Stomach (tissue), 8 donors: ENCODE measurements at regions not wholly inside any gene's neighbourhood (a gene's known extent, or its start where the extent isn't known, plus 50 kb on each side); places are given as distances from the start of the nearest gene placed in this dataset.

Source experiments
- DNase-seq, 2 donors: peaks; one replicate each; pipeline versions ENCODE4 v3.0.0 to v3.0.0-alpha.2; 2013 to 2019
- H3K27ac ChIP-seq, 5 donors: fragments of 200-600 bp in 4 of 5; sonication (generic) in 4 of 5; one replicate each; pipeline ENCODE4 v1.5.1; 2013 to 2019; ENCODE audit warnings: mild to moderate bottlenecking in 1 of 5, moderate library complexity in 1 of 5
- H3K27me3 ChIP-seq, 3 donors: fragments of 200-600 bp; sonication (generic); one replicate each; pipeline ENCODE4 v1.5.1; 2017 to 2019; ENCODE audit warnings: mixed run types in 1 of 3
- H3K36me3 ChIP-seq, 4 donors: fragments of 200-600 bp; sonication (generic); 1 replicate in 3 of 4; 2 replicates in 1 of 4; pipeline ENCODE4 v1.5.1; 2016 to 2019
- H3K4me1 ChIP-seq, 4 donors: fragments of 200-600 bp; sonication (generic); one replicate each; pipeline ENCODE4 v1.5.1; 2016 to 2019
- H3K4me3 ChIP-seq, 4 donors: fragments of 200-600 bp; sonication (generic) in 3 of 4; one replicate each; pipeline ENCODE4 v1.5.1; 2016 to 2019; ENCODE audit warnings: mild to moderate bottlenecking in 1 of 4
- H3K9me3 ChIP-seq, 4 donors: fragments of 200-600 bp; sonication (generic); one replicate each; pipeline ENCODE4 v1.5.1; 2016 to 2019
- CTCF ChIP-seq, 7 experiments: fragments of 450-650 bp in 4 of 7; fragments of 200-600 bp in 3 of 7; sonication (generic) in 3 of 7; IDR thresholded peaks; one replicate each; pipeline ENCODE4 v1.5.1; 2016 to 2019; ENCODE audit warnings: antibody characterized with exemption in 7 of 7, control low read depth in 2 of 7, mild to moderate bottlenecking in 1 of 7
- EP300 ChIP-seq: sonication (generic); formaldehyde crosslinking; IDR thresholded peaks from one replicate; pipeline ENCODE4 v1.6.1; 2017; ENCODE audit warnings: antibody characterized with exemption
- POLR2A ChIP-seq, 4 donors: fragments of 450-650 bp; IDR thresholded peaks; one replicate each; pipeline ENCODE4 v1.6.1; 2016; ENCODE audit warnings: antibody characterized with exemption in 4 of 4, control low read depth in 2 of 4, mild to moderate bottlenecking in 1 of 4, moderate library complexity in 1 of 4
- POLR2AphosphoS5 ChIP-seq, 3 donors: sonication (generic); formaldehyde crosslinking; IDR thresholded peaks; one replicate each; pipeline ENCODE4 v1.6.1; 2016; ENCODE audit warnings: antibody characterized with exemption in 3 of 3
- WGBS, 5 donors: extraction: QIAGEN DNeasy Blood & Tissue Kit in 3 of 5; methylation state at CpG; one replicate each; pipeline versions ENCODE4 v1.1.5 to v1.1.7; 2013 to 2018; 5-methylcytosine and 5-hydroxymethylcytosine counted together
- intact Hi-C: fragments of 100-400 bp; cut with DNase I; formaldehyde crosslinking; loops from one replicate; pipeline ENCODE4 v1.15.1; 2023; ENCODE audit warnings: low total_unique reads
- donor health status: healthy with polysubstance abuse.
- donor health status: Bipolar disorder and iron deficiency.
- donor health status: healthy.

GRCh38 chr5:6082685-6083084, 295.7 kb downstream of the MED10 start:
- WGBS, 5 donors: 71 to 80% (median 76%) methylated on average over 2 of the region's 2 CpGs
- TF ChIP-seq POLR2A (IDR thresholded peaks at IDR 0.05) (no peak), EP300 (no peak)
- no peaks in the 10 kb centered on the region for H3K4me1 ChIP-seq
- H3K36me3 ChIP-seq: no peaks in the 10 kb centered on the region
- no peak overlapping the region for H3K27ac ChIP-seq
- H3K9me3 ChIP-seq: no peaks in the 10 kb centered on the region
- H3K27me3 ChIP-seq: no peaks in the 10 kb centered on the region
- intact Hi-C loops: no loop called here
- DNase-seq: no peak
- H3K4me3 ChIP-seq: no peak overlapping the region

GRCh38 chr5:6081727-6082210, 296.6 kb downstream of the MED10 start:
- Histone ChIP-seq H3K27me3 (no peaks in the 10 kb centered on the region), H3K27ac (no peak overlapping the region), H3K4me3 (no peak overlapping the region), H3K36me3 (no peaks in the 10 kb centered on the region), H3K9me3 (no peaks in the 10 kb centered on the region), H3K4me1 (no peaks in the 10 kb centered on the region)
- no peak for TF ChIP-seq CTCF (IDR thresholded peaks at IDR 0.05)
- TF ChIP-seq POLR2AphosphoS5 (IDR thresholded peaks at IDR 0.05): no peak
- TF ChIP-seq EP300: no peak
- no peak for TF ChIP-seq POLR2A (IDR thresholded peaks at IDR 0.05)
- no peak for DNase-seq
- whole genome bisulfite sequencing, 5 donors: 70 to 77% (median 76%) methylated on average over 4 of the region's 4 CpGs
- intact Hi-C loops: no loop called here

GRCh38 chr5:6080930-6081726, 297.2 kb downstream of the MED10 start:
- H3K27ac ChIP-seq: no peak overlapping the region
- no peak overlapping the region for H3K4me3 ChIP-seq
- no peaks in the 10 kb centered on the region for H3K36me3 ChIP-seq
- H3K4me1 ChIP-seq: no peaks in the 10 kb centered on the region
- intact Hi-C loops: no loop called here
- 86 to 96% (median 89%) methylated on average over 10 of the region's 10 CpGs for WGBS, 5 donors
- no peaks in the 10 kb centered on the region for H3K9me3 ChIP-seq
- TF ChIP-seq POLR2A (IDR thresholded peaks at IDR 0.05) (no peak), CTCF (IDR thresholded peaks at IDR 0.05) (no peak), EP300 (no peak)
- DNase-seq: no peak
- no peaks in the 10 kb centered on the region for H3K27me3 ChIP-seq

- H3K4me1 ChIP-seq: no peaks in the 10 kb centered on the region
- H3K4me3 ChIP-seq: no peak overlapping the region
- H3K27me3 ChIP-seq: no peaks in the 10 kb centered on the region
- no peak for TF ChIP-seq POLR2A (IDR thresholded peaks at IDR 0.05)
- no peak for TF ChIP-seq POLR2AphosphoS5 (IDR thresholded peaks at IDR 0.05)
- no peak for TF ChIP-seq CTCF (IDR thresholded peaks at IDR 0.05)
- TF ChIP-seq EP300: no peak
- WGBS, 5 donors: 89 to 94% (median 90%) methylated on average over 7 of the region's 7 CpGs
- DNase-seq: no peak
- intact Hi-C loops: no loop called here
- no peaks in the 10 kb centered on the region for H3K9me3 ChIP-seq
- no peak overlapping the region for H3K27ac ChIP-seq
- H3K36me3 ChIP-seq: no peaks in the 10 kb centered on the region
Observed at GRCh38 chr5:6080436-6080835, 297.9 kb downstream of the MED10 start.

DNA sequence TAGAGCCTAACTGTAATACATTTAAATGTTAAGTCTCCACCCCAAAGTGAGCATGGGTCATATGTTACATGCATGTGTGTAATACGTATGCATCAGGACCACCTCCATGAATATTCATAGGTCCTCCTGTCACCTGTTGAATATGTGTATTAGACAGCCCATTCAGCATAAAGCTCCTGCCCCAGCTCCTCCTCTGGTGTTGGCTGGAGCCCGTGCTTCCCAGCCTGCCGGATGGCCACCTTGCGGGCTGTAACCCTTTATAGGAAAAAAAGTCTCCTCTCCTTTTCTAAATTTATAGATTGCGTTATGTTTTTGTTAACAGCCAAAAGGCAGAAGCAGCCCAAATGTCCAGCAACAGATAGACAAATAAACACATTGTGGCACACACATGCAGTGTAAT, 299.5 kb downstream of the MED10 start:
- Histone ChIP-seq H3K4me1 (no peaks in the 10 kb centered on the region), H3K4me3 (no peak overlapping the region), H3K36me3 (no peaks in the 10 kb centered on the region), H3K27me3 (no peaks in the 10 kb centered on the region), H3K27ac (no peak overlapping the region), H3K9me3 (no peaks in the 10 kb centered on the region)
- no peak for TF ChIP-seq CTCF (IDR thresholded peaks at IDR 0.05)
- no peak for TF ChIP-seq POLR2A (IDR thresholded peaks at IDR 0.05)
- no peak for TF ChIP-seq POLR2AphosphoS5 (IDR thresholded peaks at IDR 0.05)
- TF ChIP-seq EP300: no peak
- no peak for DNase-seq
- 69 to 86% (median 81%) methylated on average over 5 of the region's 5 CpGs for WGBS, 5 donors
- intact Hi-C loops: no loop called here
